IPS DF 6.9 (cell line): ENCODE measurements at regions not wholly inside any gene's neighbourhood (a gene's known extent, or its start where the extent isn't known, plus 50 kb on each side); places are given as distances from the start of the nearest gene placed in this dataset.
"Not testable (repeated sequence)": the region's sequence is repeated elsewhere in the genome, so short reads cannot be mapped to it uniquely, and the experiment has no call there.

Experiments used
- DNase-seq: peaks from one replicate; pipeline ENCODE4 v3.0.0-alpha.2; 2013; ENCODE audit warnings: low read depth, low spot score
- H3K27ac ChIP-seq: one replicate; pipeline ENCODE4 v1.5.1; 2013; ENCODE audit warnings: low read length, control low read depth
- H3K27me3 ChIP-seq: 2 replicates; pipeline ENCODE4 v1.6.1; 2013; ENCODE audit warnings: mild to moderate bottlenecking, low read length; ENCODE audit not compliant: control insufficient read depth, insufficient read depth
- H3K36me3 ChIP-seq: 2 replicates; pipeline ENCODE4 v1.6.1; 2013; ENCODE audit warnings: low read length; ENCODE audit not compliant: control insufficient read depth, insufficient read depth
- H3K4me1 ChIP-seq: 2 replicates; pipeline ENCODE4 v1.6.1; 2013; ENCODE audit warnings: low read length; ENCODE audit not compliant: control insufficient read depth, insufficient read depth
- H3K4me3 ChIP-seq: 2 replicates; pipeline ENCODE4 v1.5.1; 2013; ENCODE audit warnings: mild to moderate bottlenecking, low read length
- H3K9me3 ChIP-seq: 2 replicates; pipeline ENCODE4 v1.6.1; 2013; ENCODE audit warnings: low read length, inconsistent platforms; ENCODE audit not compliant: control insufficient read depth, insufficient read depth
- WGBS: extraction: QIAGEN DNeasy Blood & Tissue Kit; methylation state at CpG from one replicate; pipeline ENCODE4 v1.1.7; 2013; ENCODE audit warnings: mixed read lengths, missing lambda C conversion rate; ENCODE audit not compliant: insufficient read length, insufficient coverage; 5-methylcytosine and 5-hydroxymethylcytosine counted together

- H3K4me1 ChIP-seq: no peaks in the 10 kb centered on the region
- no peak overlapping the region for H3K4me3 ChIP-seq
- no peak for DNase-seq
- H3K27me3 ChIP-seq: no peaks in the 10 kb centered on the region
- H3K9me3 ChIP-seq: no peaks in the 10 kb centered on the region
- H3K27ac ChIP-seq: no peak overlapping the region
- no peaks in the 10 kb centered on the region for H3K36me3 ChIP-seq
- no CpG with 5 or more reads among the region's 2 CpGs for WGBS
Observed at GRCh38 chrX:127782904-127783303, 269.3 kb downstream of the ACTRT1 start.

- no peaks in the 10 kb centered on the region for H3K4me1 ChIP-seq
- H3K27ac ChIP-seq: no peak overlapping the region
- no peaks in the 10 kb centered on the region for H3K36me3 ChIP-seq
- no peak for DNase-seq
- no peaks in the 10 kb centered on the region for H3K9me3 ChIP-seq
- no CpG with 5 or more reads among the region's 3 CpGs for WGBS
- H3K27me3 ChIP-seq: no peaks in the 10 kb centered on the region
- H3K4me3 ChIP-seq: no peak overlapping the region
Observed at GRCh38 chrX:127764674-127765073, 287.5 kb downstream of the ACTRT1 start.

GRCh38 chrX:127762663-127763062 is 289.5 kb downstream of the ACTRT1 start:
- no peak for DNase-seq
- H3K36me3 ChIP-seq: no peaks in the 10 kb centered on the region
- no peak overlapping the region for H3K4me3 ChIP-seq
- H3K27me3 ChIP-seq: no peaks in the 10 kb centered on the region
- no peak overlapping the region for H3K27ac ChIP-seq
- H3K9me3 ChIP-seq: no peaks in the 10 kb centered on the region
- H3K4me1 ChIP-seq: no peaks in the 10 kb centered on the region

GRCh38 chrX:127732709-127733108 is 319.5 kb downstream of the ACTRT1 start:
- no peak for DNase-seq
- no peaks in the 10 kb centered on the region for H3K36me3 ChIP-seq
- H3K27ac ChIP-seq: no peak overlapping the region
- no peak overlapping the region for H3K4me3 ChIP-seq
- H3K4me1 ChIP-seq: no peaks in the 10 kb centered on the region
- no peaks in the 10 kb centered on the region for H3K27me3 ChIP-seq
- H3K9me3 ChIP-seq: no peaks in the 10 kb centered on the region

- no peaks in the 10 kb centered on the region for H3K9me3 ChIP-seq
- no peaks in the 10 kb centered on the region for H3K27me3 ChIP-seq
- DNase-seq: no peak
- H3K4me1 ChIP-seq: no peaks in the 10 kb centered on the region
- H3K27ac ChIP-seq: no peak overlapping the region
- H3K36me3 ChIP-seq: no peaks in the 10 kb centered on the region
- H3K4me3 ChIP-seq: no peak overlapping the region
Observed at GRCh38 chrX:127726227-127726626, 326.0 kb downstream of the ACTRT1 start.

- Histone ChIP-seq H3K4me3 (no peak overlapping the region), H3K27me3 (no peaks in the 10 kb centered on the region), H3K27ac (no peak overlapping the region), H3K4me1 (no peaks in the 10 kb centered on the region), H3K36me3 (no peaks in the 10 kb centered on the region), H3K9me3 (no peaks in the 10 kb centered on the region)
- WGBS: no CpG with 5 or more reads among the region's 4 CpGs
- no peak for DNase-seq
Observed at GRCh38 chrX:127708155-127708554, 344.0 kb downstream of the ACTRT1 start.

- no peaks in the 10 kb centered on the region for H3K36me3 ChIP-seq
- H3K4me3 ChIP-seq: no peak overlapping the region
- WGBS: no CpG with 5 or more reads among the region's 2 CpGs
- H3K4me1 ChIP-seq: no peaks in the 10 kb centered on the region
- H3K27me3 ChIP-seq: no peaks in the 10 kb centered on the region
- H3K27ac ChIP-seq: no peak overlapping the region
- DNase-seq: no peak
- H3K9me3 ChIP-seq: no peaks in the 10 kb centered on the region
Observed at GRCh38 chrX:127702527-127702926, 349.7 kb downstream of the ACTRT1 start.

- WGBS: no CpG with 5 or more reads among the region's 32 CpGs
- not testable (repeated sequence) for H3K27ac ChIP-seq, H3K4me1 ChIP-seq, DNase-seq, H3K27me3 ChIP-seq, H3K36me3 ChIP-seq, H3K9me3 ChIP-seq, H3K4me3 ChIP-seq
Observed at GRCh38 chrX:127662942-127663341, 389.3 kb downstream of the ACTRT1 start.

- no peaks in the 10 kb centered on the region for H3K9me3 ChIP-seq
- H3K4me3 ChIP-seq: no peak overlapping the region
- DNase-seq: no peak
- H3K27ac ChIP-seq: no peak overlapping the region
- H3K4me1 ChIP-seq: no peaks in the 10 kb centered on the region
- H3K27me3 ChIP-seq: no peaks in the 10 kb centered on the region
- no peaks in the 10 kb centered on the region for H3K36me3 ChIP-seq
- WGBS: no CpG with 5 or more reads among the region's 1 CpG
Observed at GRCh38 chrX:127649011-127649410, 403.2 kb downstream of the ACTRT1 start.

GRCh38 chrX:127621780-127622179 is 430.4 kb downstream of the ACTRT1 start:
- H3K36me3 ChIP-seq: no peaks in the 10 kb centered on the region
- no peak overlapping the region for H3K27ac ChIP-seq
- no peaks in the 10 kb centered on the region for H3K27me3 ChIP-seq
- no peaks in the 10 kb centered on the region for H3K9me3 ChIP-seq
- H3K4me1 ChIP-seq: no peaks in the 10 kb centered on the region
- DNase-seq: no peak
- no CpG with 5 or more reads among the region's 5 CpGs for WGBS
- H3K4me3 ChIP-seq: no peak overlapping the region

- Histone ChIP-seq H3K36me3 (no peaks in the 10 kb centered on the region), H3K27me3 (no peaks in the 10 kb centered on the region), H3K27ac (no peak overlapping the region), H3K9me3 (no peaks in the 10 kb centered on the region), H3K4me1 (no peaks in the 10 kb centered on the region), H3K4me3 (no peak overlapping the region)
- WGBS: no CpG with 5 or more reads among the region's 1 CpG
- no peak for DNase-seq
Observed at GRCh38 chrX:127606590-127606989, 445.6 kb downstream of the ACTRT1 start.
